Left forelimb (tissue), 1 donor: ENCODE measurements at regions not wholly inside any gene's neighbourhood (a gene's known extent, or its start where the extent isn't known, plus 50 kb on each side); places are given as distances from the start of the nearest gene placed in this dataset.

Experiments
- DNase-seq: peaks from one replicate; pipeline ENCODE4 v3.0.0-alpha.2; 2018; ENCODE audit warnings: low spot score

GRCh38 chr4:61024610-61025009, 175.5 kb upstream of the ADGRL3 start:
- no peak for DNase-seq

GRCh38 chr4:61027939-61028338, 172.2 kb upstream of the ADGRL3 start:
- no peak for DNase-seq

GRCh38 chr4:61036071-61036684, 163.9 kb upstream of the ADGRL3 start:
- no peak for DNase-seq

GRCh38 chr4:61041527-61041926, 158.6 kb upstream of the ADGRL3 start:
- no peak for DNase-seq

- DNase-seq, result no peak
Measured at GRCh38 chr4:61044837-61045236, 155.3 kb upstream of the ADGRL3 start.

- DNase-seq, result no peak
Measured at GRCh38 chr4:61049018-61049417, 151.1 kb upstream of the ADGRL3 start.

GRCh38 chr4:61067381-61067780, 132.7 kb upstream of the ADGRL3 start:
- no peak for DNase-seq

- DNase-seq, result no peak
Measured at GRCh38 chr4:61068060-61068459, 132.1 kb upstream of the ADGRL3 start.

- DNase-seq, result no peak
Measured at GRCh38 chr4:61068745-61069144, 131.4 kb upstream of the ADGRL3 start.

- DNase-seq, result no peak
Measured at GRCh38 chr4:61070269-61070668, 129.9 kb upstream of the ADGRL3 start.

GRCh38 chr4:61079427-61079826, 120.7 kb upstream of the ADGRL3 start:
- no peak for DNase-seq

GRCh38 chr4:61079976-61080375, 120.2 kb upstream of the ADGRL3 start:
- no peak for DNase-seq

- no peak for DNase-seq
Measured at GRCh38 chr4:61085534-61085933, 114.6 kb upstream of the ADGRL3 start.

- DNase-seq, result no peak
Measured at GRCh38 chr4:61086357-61086756, 113.8 kb upstream of the ADGRL3 start.

- DNase-seq, result no peak
Measured at GRCh38 chr4:61086979-61087378, 113.1 kb upstream of the ADGRL3 start.

- no peak for DNase-seq
Measured at GRCh38 chr4:61094854-61095598, 105.1 kb upstream of the ADGRL3 start.

- DNase-seq, result no peak
Measured at GRCh38 chr4:61128682-61129081, 71.4 kb upstream of the ADGRL3 start.

GRCh38 chr4:61129971-61130370, 70.2 kb upstream of the ADGRL3 start:
- no peak for DNase-seq

- no peak for DNase-seq
Measured at GRCh38 chr4:61143461-61143860, 56.7 kb upstream of the ADGRL3 start.

- no peak for DNase-seq
Measured at GRCh38 chr4:61149278-61149677, 50.8 kb upstream of the ADGRL3 start.
